SU-DHL-6 (cell line): ENCODE measurements at regions not wholly inside any gene's neighbourhood (a gene's known extent, or its start where the extent isn't known, plus 50 kb on each side); places are given as distances from the start of the nearest gene placed in this dataset.

Source experiments
- H2AFZ ChIP-seq: fragments of 200-600 bp; sonication (generic); 2 replicates; pipeline ENCODE4 v1.6.1; 2014; ENCODE audit warnings: low read depth, mild to moderate bottlenecking, moderate library complexity, mixed read lengths, antibody characterized with exemption, low read length; ENCODE audit not compliant: severe bottlenecking
- H3F3A ChIP-seq: fragments of 200-600 bp; shearing (Covaris generic); 2 replicates; pipeline ENCODE4 v1.6.0; 2016; ENCODE audit warnings: antibody characterized with exemption, mild to moderate bottlenecking; ENCODE audit not compliant: insufficient read depth
- H3K27ac ChIP-seq: fragments of 200-600 bp; sonication (generic); 2 replicates; pipeline ENCODE4 v1.5.1; 2016; ENCODE audit warnings: low read depth, mild to moderate bottlenecking, low read length, moderate library complexity, mixed read lengths
- H3K27me3 ChIP-seq: fragments of 200-600 bp; sonication (generic), shearing (Covaris generic); 2 replicates; pipeline ENCODE4 v1.6.0; 2014; ENCODE audit warnings: mild to moderate bottlenecking, low read length
- H3K36me3 ChIP-seq: fragments of 200-600 bp; sonication (generic); 2 replicates; pipeline ENCODE4 v1.6.1; 2014; ENCODE audit warnings: mild to moderate bottlenecking, low read length, mixed read lengths
- H3K4me2 ChIP-seq: fragments of 300-600, 200-600 bp; shearing (Covaris generic), sonication (generic); 2 replicates; pipeline ENCODE4 v1.6.0; 2014; ENCODE audit warnings: low read length, low read depth, mild to moderate bottlenecking; ENCODE audit not compliant: poor library complexity, severe bottlenecking
- H3K4me3 ChIP-seq: fragments of 200-600 bp; sonication (generic); 2 replicates; pipeline ENCODE4 v1.5.1; 2014; ENCODE audit warnings: antibody characterized with exemption, low read length, mild to moderate bottlenecking, mixed read lengths; ENCODE audit not compliant: insufficient read depth, poor library complexity, severe bottlenecking
- H3K79me2 ChIP-seq: fragments of 200-600 bp; sonication (generic); 2 replicates; pipeline ENCODE4 v1.6.1; 2014; ENCODE audit warnings: mild to moderate bottlenecking, low read length, moderate library complexity; ENCODE audit not compliant: insufficient read depth
- H3K9ac ChIP-seq: fragments of 200-600 bp; sonication (generic); 2 replicates; pipeline ENCODE4 v1.7.0; 2014; ENCODE audit warnings: mild to moderate bottlenecking, low read length
- H3K9me2 ChIP-seq: fragments of 200-600 bp; sonication (generic); replicated peaks from 2 replicates; pipeline ENCODE4 v1.6.1; 2014; ENCODE audit warnings: low read length; ENCODE audit not compliant: insufficient read depth
- H3K9me3 ChIP-seq: fragments of 200-600 bp; sonication (generic); 2 replicates; pipeline ENCODE4 v1.6.1; 2014; ENCODE audit warnings: low read length, mixed read lengths; ENCODE audit not compliant: insufficient read depth
- H4K20me1 ChIP-seq: fragments of 200-600 bp; sonication (generic); 2 replicates; pipeline ENCODE4 v1.6.1; 2014; ENCODE audit warnings: low read depth, mild to moderate bottlenecking, antibody characterized with exemption, low read length, moderate library complexity, mixed read lengths
- EZH2phosphoT487 ChIP-seq: fragments of 200-600 bp; sonication (generic), shearing (Covaris generic); conservative IDR thresholded peaks from 2 replicates; pipeline ENCODE4 v1.6.1; 2018; ENCODE audit warnings: mild to moderate bottlenecking, antibody characterized with exemption, low read length, moderate library complexity, mixed read lengths
- TF ChIP-seq, protein P1 (sequence below): fragments of 200-600 bp; sonication (generic); IDR thresholded peaks from one replicate; pipeline ENCODE4 v1.5.1; 2017; ENCODE audit warnings: antibody characterized with exemption, mild to moderate bottlenecking, low read length, moderate library complexity; ENCODE audit not compliant: insufficient read depth, poor library complexity, severe bottlenecking

DNA sequence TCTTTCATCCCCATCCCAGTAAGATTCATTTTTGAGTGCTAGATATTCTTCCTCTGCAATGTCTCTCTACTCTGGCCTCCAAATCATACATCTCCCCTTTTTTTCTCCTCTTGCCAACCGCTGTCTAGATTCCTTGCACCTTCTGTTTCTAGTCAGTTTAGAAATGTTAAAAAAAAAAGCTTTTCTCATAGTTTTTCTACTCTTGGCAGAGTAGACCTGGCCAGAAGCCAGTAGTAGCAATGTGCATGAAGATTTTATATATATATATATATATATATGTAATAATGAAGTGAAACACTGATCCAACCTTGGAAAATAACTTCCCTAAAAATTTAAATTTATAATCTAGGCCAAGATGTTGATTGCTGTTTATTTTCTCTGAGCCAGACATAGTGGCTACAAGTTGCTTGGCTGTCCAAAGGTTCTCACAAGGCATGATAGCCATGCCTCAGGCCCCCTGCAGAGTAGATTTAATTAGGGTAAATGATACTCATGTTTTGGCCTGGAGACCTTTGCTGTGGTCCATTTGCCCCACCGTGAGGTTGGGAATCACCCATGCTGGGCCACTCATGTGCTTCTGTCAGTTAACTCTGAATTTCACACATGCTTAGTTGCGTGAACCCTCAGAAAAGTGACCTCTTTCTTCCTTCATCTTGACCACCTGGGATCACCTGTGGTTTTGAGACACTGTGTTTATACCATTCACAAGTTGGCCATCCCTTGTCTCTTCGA lies 103.4 kb upstream of the KCNE2 start:
- H3K79me2 ChIP-seq, result no peaks in the 10 kb centered on the region
- no peaks in the 10 kb centered on the region for H4K20me1 ChIP-seq
- H3K9me2 ChIP-seq, result no peaks in the 10 kb centered on the region
- H3K4me2 ChIP-seq, result no peak overlapping the region
- no peak overlapping the region for H3K9ac ChIP-seq
- TF ChIP-seq, protein P1, sequence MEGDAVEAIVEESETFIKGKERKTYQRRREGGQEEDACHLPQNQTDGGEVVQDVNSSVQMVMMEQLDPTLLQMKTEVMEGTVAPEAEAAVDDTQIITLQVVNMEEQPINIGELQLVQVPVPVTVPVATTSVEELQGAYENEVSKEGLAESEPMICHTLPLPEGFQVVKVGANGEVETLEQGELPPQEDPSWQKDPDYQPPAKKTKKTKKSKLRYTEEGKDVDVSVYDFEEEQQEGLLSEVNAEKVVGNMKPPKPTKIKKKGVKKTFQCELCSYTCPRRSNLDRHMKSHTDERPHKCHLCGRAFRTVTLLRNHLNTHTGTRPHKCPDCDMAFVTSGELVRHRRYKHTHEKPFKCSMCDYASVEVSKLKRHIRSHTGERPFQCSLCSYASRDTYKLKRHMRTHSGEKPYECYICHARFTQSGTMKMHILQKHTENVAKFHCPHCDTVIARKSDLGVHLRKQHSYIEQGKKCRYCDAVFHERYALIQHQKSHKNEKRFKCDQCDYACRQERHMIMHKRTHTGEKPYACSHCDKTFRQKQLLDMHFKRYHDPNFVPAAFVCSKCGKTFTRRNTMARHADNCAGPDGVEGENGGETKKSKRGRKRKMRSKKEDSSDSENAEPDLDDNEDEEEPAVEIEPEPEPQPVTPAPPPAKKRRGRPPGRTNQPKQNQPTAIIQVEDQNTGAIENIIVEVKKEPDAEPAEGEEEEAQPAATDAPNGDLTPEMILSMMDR, result no peak
- no peak for TF ChIP-seq EZH2phosphoT487
- H3K27me3 ChIP-seq, result no peaks in the 10 kb centered on the region
- no peaks in the 10 kb centered on the region for H3F3A ChIP-seq
- H3K4me3 ChIP-seq, result no peak overlapping the region
- H2AFZ ChIP-seq, result no peak overlapping the region
- H3K9me3 ChIP-seq, result no peaks in the 10 kb centered on the region
- H3K36me3 ChIP-seq, result no peaks in the 10 kb centered on the region
- H3K27ac ChIP-seq, result no peak overlapping the region

DNA sequence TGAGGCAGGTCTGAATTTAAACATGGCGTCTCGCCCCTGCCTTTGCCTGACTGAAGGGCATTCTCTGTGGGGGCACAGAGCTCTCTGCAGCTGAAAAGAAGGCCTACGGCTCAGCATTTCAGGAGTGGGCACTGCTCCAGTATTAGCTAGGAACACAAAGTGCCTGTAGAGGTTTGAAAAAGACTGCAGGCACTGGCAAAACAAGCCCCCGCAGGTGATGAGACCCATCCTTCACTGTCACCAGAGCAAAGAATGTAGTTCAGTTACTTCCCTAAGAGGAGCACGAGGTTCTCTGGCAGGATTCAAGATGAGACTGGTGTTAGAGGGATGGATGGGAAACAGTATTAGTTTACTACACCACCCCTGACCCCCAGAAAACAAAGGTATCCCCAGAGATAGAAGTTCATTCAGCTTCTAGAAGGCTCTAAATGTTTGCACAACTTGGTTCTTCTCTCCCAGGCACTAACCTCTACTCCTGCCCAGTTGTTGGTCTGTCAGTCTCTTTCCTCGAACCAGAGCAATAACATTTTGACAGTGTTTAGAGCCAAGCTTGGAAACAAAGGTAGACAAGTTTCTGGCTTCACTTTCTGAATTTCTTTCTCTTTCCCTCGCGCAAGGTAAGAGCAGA lies 101.9 kb upstream of the KCNE2 start:
- H3K27ac ChIP-seq, result no peak overlapping the region
- H3K9me3 ChIP-seq, result no peaks in the 10 kb centered on the region
- H4K20me1 ChIP-seq, result no peaks in the 10 kb centered on the region

DNA sequence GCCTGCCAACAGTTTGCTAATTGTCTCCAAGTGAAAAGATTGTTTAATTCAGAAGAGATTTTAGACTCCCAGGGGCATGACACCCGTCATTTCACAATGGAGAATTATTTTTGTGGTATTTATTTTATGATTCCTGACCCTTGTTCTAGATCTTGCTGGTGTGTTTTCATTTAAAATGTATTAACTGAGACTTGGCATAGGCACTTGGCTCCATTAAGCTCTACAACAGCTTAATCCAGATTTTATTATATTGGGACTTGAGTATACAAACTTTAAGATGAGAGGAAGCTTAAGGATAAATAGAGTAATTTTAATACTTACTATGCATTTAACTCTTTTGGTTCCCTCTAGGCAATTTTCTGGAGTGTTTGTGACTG lies 101.3 kb upstream of the KCNE2 start:
- H3K27ac ChIP-seq, result no peak overlapping the region
- no peak overlapping the region for H3K4me2 ChIP-seq
- no peaks in the 10 kb centered on the region for H3K36me3 ChIP-seq
- H2AFZ ChIP-seq, result no peak overlapping the region
- no peaks in the 10 kb centered on the region for H3K9me3 ChIP-seq
- no peak for TF ChIP-seq EZH2phosphoT487
- TF ChIP-seq, protein P1, result no peak
- H3K9ac ChIP-seq, result no peak overlapping the region
- H3K9me2 ChIP-seq, result no peaks in the 10 kb centered on the region
- no peaks in the 10 kb centered on the region for H3K27me3 ChIP-seq
- H3F3A ChIP-seq, result no peaks in the 10 kb centered on the region
- H4K20me1 ChIP-seq, result no peaks in the 10 kb centered on the region
- no peak overlapping the region for H3K4me3 ChIP-seq
- no peaks in the 10 kb centered on the region for H3K79me2 ChIP-seq

More for the DNA sequence above, 101.9 kb upstream of the KCNE2 start:
- Histone ChIP-seq H3K9me2 (no peaks in the 10 kb centered on the region), H3F3A (no peaks in the 10 kb centered on the region), H3K4me2 (no peak overlapping the region), H3K4me3 (no peak overlapping the region), H2AFZ (no peak overlapping the region), H3K9ac (no peak overlapping the region), H3K27me3 (no peaks in the 10 kb centered on the region), H3K79me2 (no peaks in the 10 kb centered on the region), H3K36me3 (no peaks in the 10 kb centered on the region)
- TF ChIP-seq, protein P1, result no peak
- no peak for TF ChIP-seq EZH2phosphoT487
